HG03342 (cell line): ENCODE measurements at regions not wholly inside any gene's neighbourhood (a gene's known extent, or its start where the extent isn't known, plus 50 kb on each side); places are given as distances from the start of the nearest gene placed in this dataset.
"Not testable (repeated sequence)": the region's sequence is repeated elsewhere in the genome, so short reads cannot be mapped to it uniquely, and the experiment has no call there.

Experiments
- ATAC-seq: cut with Tn5 transposase; IDR thresholded peaks from one replicate; pipeline ENCODE4 v1.9.1; 2021; ENCODE audit warnings: mild to moderate bottlenecking, moderate library complexity; ENCODE audit not compliant: unreplicated experiment

GRCh38 chrX:55142206-55142918 lies 53.5 kb downstream of the PAGE2 start:
- no peak for ATAC-seq

- no peak for ATAC-seq
These were observed 54.1 kb downstream of the PAGE2 start for GRCh38 chrX:55142919-55143310.

GRCh38 chrX:55143621-55144020 lies 54.8 kb downstream of the PAGE2 start:
- ATAC-seq, result no peak

GRCh38 chrX:55144697-55145096 lies 55.9 kb downstream of the PAGE2 start:
- ATAC-seq, result no peak

- no peak for ATAC-seq
These were observed 60.4 kb downstream of the PAGE2 start for GRCh38 chrX:55149242-55149641.

GRCh38 chrX:55151199-55151598 lies 62.4 kb downstream of the PAGE2 start:
- ATAC-seq, result no peak

- no peak for ATAC-seq
These were observed 60.6 kb upstream of the PAGE5 start for GRCh38 chrX:55159551-55159950.

GRCh38 chrX:55160685-55161552 lies 59.2 kb upstream of the PAGE5 start:
- ATAC-seq, result peak; percentile 92

- no peak for ATAC-seq
These were observed 58.6 kb upstream of the PAGE5 start for GRCh38 chrX:55161581-55161980.

- no peak for ATAC-seq
These were observed 57.0 kb upstream of the PAGE5 start for GRCh38 chrX:55163171-55163570.

GRCh38 chrX:55165026-55165425 lies 55.1 kb upstream of the PAGE5 start:
- not testable (repeated sequence) for ATAC-seq

GRCh38 chrX:55167124-55167803 lies 52.9 kb upstream of the PAGE5 start:
- ATAC-seq, result no peak

- ATAC-seq, result no peak
These were observed 52.2 kb upstream of the PAGE5 start for GRCh38 chrX:55167901-55168300.

- ATAC-seq, result peak; percentile 87
These were observed 50.4 kb upstream of the PAGE5 start for GRCh38 chrX:55169782-55170181.
